NCI-H748 treated with DMSO at 0.1 percent for 48 hours (cell line): ENCODE measurements at regions not wholly inside any gene's neighbourhood (a gene's known extent, or its start where the extent isn't known, plus 50 kb on each side); places are given as distances from the start of the nearest gene placed in this dataset.

Experiments used
- DNase-seq: peaks from one replicate; lab custom pipeline; 2025; lab: John Stamatoyannopoulos, UW

DNA sequence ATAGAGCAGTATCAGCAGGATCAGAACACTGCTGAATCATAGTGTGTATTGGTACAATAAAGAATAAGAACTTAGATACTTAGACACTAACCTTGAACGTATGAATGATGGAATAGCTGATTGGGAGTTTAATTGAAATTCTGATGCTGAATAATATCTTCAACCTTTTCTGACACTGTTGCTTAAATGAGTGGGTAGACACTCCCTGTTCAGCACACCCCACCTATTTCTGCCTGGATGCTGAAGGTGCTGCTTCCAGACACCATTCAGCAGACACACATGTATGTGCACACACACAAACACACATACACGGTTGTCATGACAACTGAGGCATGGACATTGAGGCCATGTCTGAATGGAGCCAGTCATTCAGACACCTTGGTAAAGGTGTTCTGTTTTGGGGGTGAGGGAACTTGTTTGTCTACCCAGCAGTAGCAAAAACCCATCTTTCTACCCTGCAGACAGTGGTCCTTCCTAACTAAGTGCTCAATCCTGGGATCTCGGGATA, 54.3 kb downstream of the TMEM215 start:
- no peak for DNase-seq

GRCh38 chr9:32839013-32839885, 55.9 kb downstream of the TMEM215 start:
- no peak for DNase-seq

DNA sequence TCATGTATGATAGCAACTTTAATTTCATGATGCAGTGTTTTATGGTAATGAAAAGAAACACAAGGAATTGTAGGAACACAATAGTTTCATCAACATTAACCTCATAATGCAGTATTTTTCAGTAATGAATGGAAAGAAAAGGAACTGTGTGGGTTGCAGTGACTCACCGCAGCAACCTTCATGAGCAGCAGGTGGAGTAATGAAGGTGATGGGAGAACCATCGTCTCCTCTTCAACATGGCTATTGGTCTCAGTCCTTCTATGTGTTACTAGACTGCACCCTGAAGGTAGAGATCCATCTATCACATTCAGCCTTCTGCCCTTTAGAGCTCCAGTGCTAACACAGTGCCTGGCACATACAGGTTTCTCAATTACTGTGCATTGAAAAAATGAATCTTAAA, 58.0 kb downstream of the TMEM215 start:
- DNase-seq = no peak

- DNase-seq = no peak
These were observed 60.0 kb downstream of the TMEM215 start for GRCh38 chr9:32843295-32843694.

DNA sequence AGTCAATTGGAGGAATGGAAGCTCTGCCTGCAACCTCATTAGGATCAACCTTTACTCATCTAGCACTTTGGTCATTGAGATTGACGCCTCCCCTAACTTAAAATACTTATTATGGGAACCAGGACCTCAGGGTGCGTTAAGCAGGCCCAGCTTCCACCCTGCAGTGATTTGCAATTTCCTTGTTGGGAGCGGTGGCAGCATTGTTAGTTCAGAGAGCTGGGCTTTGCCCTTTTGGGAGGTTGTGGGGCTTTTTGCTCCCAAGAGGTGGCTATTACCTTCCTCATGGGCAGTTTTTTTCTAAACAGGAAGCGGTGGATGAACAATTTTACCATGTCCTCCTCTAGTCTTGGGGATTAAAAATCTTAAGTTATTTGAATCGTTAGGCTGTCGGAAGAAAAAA, 60.9 kb downstream of the TMEM215 start:
- no peak for DNase-seq

DNA sequence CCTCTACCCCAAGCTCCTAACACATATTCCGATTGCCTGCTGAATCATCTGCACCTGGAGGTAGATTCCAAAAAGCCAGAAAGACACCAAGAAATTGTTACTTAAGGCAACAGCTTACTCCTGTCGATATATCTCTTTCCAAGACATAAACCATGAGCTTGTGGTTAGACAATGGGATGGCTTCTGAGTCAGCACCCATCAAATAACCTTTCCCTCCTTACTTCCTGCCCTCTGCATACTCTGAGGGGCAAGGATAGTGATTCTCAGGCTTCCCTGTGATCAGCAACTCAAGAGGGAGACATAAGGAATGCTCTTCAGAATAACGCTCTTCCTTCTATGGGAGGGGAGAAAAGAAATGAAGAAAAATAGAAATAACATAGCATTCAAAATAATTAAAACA, 70.9 kb downstream of the TMEM215 start:
- DNase-seq = no peak

GRCh38 chr9:32855752-32856151, 72.4 kb downstream of the TMEM215 start:
- no peak for DNase-seq

GRCh38 chr9:32863291-32863690, 80.0 kb downstream of the TMEM215 start:
- DNase-seq = peak; percentile 12

DNA sequence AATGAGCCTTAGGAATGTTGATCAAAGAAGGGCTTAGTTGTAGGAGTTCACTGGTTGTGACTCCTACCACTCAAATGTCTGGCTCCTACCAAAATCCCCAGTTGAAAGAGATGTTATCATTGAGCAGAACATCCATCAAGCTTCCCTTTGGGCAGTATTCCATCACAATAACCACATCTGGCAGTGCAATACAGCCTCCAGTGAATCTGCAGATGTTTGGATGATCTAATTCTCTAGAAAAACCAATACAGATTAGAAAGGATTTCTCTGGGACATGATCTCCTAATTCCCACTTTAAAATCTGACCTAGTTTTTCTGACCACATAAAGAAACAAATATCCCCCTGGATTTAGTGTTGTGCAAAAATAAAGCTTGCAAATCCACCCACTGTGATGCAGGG, 81.6 kb downstream of the TMEM215 start:
- DNase-seq = no peak

- DNase-seq = no peak
These were observed 82.9 kb downstream of the TMEM215 start for GRCh38 chr9:32866273-32866672.

DNA sequence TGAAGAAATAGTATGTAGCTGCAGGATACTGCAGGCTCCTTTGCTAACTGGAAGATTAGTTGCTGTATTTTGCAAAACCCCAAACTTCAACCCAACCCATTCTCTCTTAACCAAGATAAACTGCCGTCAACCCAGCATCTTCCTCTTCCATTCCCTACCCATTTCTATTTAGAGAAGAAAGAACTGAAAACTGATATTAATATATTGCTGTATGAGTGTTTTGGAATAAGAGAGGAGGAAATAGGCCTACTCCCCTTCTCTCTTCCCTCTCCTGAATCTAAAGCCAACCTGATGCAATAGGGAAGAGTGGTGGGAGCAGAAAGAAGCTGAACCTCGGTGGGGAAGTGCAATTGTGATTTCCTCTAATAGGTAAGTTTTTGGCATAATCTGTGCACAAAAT, 83.7 kb downstream of the TMEM215 start:
- DNase-seq = no peak

DNA sequence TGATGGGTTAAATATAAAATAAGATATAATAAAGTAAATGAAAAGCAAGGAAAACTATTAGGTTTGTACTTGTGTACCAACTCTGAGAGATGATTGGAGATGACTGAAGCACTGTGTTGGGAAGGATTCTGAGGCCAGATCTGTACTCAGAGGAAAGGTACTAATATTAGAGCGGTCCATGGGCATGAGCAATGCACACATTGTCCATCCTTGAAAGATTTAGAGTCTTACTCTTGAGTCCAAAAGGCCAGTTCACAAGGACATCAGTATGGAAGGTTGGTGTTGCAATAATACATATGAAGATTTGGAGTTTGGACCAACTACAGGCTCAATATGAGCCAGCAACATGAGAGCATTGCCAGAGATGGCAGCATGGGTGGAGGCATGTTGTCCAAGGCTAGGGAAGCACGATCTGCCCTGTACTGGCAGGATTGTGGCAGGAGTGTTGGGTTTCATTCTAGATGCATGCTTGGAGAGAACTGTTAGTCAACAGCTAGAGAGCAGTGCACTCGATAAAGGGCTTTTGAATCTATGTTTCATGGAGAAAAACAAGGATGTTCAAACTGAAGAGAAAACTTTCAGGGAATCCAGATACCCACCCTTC, 84.4 kb downstream of the TMEM215 start:
- no peak for DNase-seq

DNA sequence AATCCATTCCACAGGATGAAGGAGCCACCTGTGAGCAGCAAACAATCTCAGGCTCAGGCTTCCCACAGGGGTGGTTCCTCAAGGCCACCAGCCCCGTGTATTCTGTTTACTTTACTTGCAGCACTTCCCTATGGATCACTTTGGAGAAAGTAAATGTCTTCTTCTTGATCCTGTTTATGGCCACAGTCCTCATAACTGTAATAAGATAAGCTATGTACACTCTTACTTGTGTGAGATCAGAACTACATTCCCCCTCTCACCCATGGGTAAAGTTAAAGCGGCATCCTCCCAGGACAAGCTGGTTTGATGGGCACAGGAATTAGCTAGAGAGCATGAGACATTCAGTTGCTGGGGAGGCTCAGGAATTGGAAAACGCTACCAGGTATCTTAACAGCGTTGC, 86.1 kb downstream of the TMEM215 start:
- DNase-seq = no peak

GRCh38 chr9:32873131-32873530, 89.8 kb downstream of the TMEM215 start:
- DNase-seq = no peak

DNA sequence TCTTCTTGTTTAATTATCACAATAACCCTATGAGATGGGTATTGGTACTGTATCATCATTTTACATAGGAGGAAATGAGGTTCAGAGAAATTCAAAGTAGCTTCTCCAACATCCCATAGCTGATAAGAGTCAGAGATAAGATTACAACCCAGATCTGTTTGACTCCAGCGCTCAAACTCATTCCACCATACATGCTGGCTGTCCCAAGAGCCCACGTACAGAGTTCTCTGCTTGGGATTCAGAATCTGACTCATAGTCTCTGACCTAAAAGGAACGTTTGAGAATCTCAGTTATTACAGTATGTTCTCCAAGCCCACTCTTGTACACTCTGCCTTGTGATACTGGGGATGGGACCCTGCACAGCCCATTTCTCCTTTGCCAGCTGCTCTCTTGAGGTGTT, 90.2 kb downstream of the TMEM215 start:
- no peak for DNase-seq

- no peak for DNase-seq
These were observed 91.9 kb downstream of the TMEM215 start for GRCh38 chr9:32875242-32875641.

- no peak for DNase-seq
These were observed 92.4 kb downstream of the TMEM215 start for GRCh38 chr9:32875748-32876147.

- no peak for DNase-seq
These were observed 93.8 kb downstream of the TMEM215 start for GRCh38 chr9:32877103-32877502.

- no peak for DNase-seq
These were observed 94.4 kb downstream of the TMEM215 start for GRCh38 chr9:32877639-32878217.

DNA sequence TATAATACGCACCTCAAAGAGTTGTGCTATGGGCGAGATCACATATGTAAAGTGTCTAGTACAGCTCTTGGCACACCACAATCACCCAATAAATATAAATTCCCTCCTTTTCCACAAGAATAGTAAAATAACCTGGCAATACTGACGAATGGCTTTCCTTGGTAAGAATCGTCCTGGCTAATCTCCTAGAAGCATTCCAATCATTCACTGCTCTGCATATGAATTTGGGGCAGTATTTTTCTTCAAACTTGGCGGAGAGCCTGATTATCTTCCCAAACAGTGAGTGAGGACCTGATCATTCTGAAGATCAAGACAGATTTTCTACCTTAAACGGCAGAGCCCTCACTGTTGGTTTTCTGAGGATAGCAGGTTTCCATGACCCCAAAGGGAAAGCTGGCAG, 96.0 kb downstream of the TMEM215 start:
- no peak for DNase-seq

- no peak for DNase-seq
These were observed 98.6 kb downstream of the TMEM215 start for GRCh38 chr9:32881948-32882347.

GRCh38 chr9:32882705-32883104, 99.4 kb downstream of the TMEM215 start:
- DNase-seq = no peak

GRCh38 chr9:32884482-32884881, 101.1 kb downstream of the TMEM215 start:
- DNase-seq = no peak
